Hepatic stellate cell (primary cell): ENCODE measurements at regions not wholly inside any gene's neighbourhood (a gene's known extent, or its start where the extent isn't known, plus 50 kb on each side); places are given as distances from the start of the nearest gene placed in this dataset.

Experiments
- DNase-seq: peaks from one replicate; pipeline ENCODE4 v3.0.0; 2011; ENCODE audit warnings: low spot score

DNA sequence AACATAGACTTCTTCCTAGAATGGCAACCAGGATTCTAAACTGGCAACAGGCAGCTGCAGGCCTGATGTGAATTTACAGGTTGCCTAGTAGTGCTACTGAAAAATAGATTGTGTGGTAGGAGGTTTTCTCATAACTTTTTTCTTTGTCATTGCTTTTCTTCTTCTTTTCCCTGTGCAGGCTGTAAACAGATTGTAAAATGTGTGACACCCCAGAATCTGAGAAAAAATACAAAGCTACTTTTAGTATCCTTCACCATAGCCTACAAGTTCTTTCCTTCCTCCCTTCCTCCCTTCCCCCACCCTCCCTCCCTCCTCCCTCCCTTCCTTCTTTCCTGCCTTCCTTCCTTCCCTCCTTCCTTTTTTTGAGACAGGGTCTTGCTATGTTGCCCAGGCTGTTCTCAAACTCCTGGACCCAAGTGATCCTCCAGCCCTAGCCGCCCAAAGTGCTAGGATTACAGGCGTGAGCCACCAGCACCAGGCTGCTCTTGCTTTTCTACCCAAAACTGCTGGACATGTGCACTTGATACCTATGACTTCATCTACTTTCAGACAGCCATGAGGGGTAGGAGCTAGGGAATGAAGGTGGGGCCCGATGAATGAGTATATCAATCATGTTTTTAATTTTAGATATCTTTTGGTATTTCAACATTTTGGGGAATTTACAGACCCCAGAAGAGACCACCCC lies 114.2 kb upstream of the EEA1 start:
- no peak for DNase-seq

DNA sequence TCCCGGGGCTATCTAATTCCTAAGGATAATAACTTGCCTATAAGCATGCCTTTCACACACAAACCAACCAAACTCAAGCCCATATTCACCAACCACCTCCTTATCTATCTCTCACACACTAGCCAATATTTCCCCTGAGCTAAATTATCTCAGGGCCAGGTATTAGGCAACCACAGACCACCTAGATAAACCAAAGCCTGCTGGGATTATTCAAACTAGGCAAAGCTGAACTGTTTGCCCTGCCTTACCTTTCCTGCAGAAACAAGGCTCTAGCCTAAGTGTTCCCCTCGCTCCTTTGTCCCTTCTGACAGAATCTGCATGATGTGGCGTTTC lies 114.7 kb upstream of the EEA1 start:
- DNase-seq: no peak

DNA sequence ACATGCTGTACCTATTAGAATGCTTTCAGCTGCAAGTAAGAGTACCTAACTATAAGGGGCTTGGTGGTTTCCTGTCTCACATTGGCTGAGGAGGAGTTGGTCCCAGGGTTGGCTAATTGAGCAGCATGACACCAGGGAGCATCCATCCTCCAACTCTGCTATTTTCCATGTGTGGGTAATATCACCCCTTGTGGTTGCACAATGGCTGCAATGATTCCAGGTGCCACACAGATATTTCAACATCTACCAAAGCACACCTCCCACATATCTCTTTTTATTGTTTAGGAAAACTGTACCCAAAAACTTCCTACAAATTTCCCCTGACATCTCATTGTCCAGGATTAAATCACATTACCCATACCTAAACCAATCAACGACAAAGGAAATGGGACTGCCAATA lies 118.0 kb upstream of the EEA1 start:
- no peak for DNase-seq

DNA sequence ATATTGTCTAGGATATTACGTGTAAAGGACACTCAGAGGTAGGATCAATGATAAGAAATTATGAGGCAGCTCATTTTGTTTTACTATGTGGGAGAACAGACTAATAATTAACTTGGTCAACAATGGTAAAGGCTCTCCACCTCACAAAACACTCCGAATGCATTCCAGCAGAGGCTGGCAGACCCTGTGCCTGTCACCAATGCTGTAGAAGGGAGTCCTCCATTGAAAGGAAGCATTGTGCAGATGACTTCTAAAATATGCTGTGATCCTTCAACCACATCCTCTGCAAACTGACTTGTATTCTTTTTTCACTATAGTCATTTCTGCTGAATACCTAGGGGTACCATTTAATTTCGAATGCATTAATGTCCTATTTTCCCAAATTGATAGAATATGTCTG lies 119.6 kb upstream of the EEA1 start:
- DNase-seq: no peak

DNA sequence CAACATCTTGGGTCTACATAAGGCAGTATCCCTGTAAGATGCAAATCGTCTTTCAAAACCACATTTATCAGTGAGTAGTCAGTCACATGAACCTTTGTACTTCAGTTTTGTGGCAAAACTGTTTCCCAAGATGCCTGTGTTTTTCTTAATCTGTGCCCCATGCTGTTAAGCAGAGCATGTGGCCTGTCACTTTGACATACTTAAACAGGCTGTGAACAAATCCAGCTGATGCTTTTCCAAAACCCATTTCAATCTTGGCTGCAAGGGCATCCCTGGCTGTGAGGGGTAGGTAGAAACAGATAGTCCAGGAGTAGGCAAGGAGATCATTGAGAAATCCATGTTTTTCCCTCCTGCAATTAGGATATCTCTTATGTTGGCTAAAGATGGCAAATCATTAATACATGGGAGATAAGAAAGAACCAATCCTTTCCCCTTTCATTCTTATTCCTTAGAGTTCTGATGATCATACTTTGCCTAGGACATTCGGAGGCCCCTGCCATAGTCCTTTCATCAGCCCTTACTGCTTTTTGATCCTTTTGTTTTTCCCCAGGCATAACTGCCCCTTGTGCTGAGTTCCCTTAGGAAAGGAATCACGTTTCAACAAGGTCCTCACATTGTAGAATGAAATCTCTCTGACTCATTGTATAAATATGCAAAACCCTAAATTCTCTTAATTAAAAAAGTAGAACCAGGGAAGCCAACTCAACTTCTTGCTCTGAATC lies 121.1 kb upstream of the EEA1 start:
- peak; percentile 7 for DNase-seq

DNA sequence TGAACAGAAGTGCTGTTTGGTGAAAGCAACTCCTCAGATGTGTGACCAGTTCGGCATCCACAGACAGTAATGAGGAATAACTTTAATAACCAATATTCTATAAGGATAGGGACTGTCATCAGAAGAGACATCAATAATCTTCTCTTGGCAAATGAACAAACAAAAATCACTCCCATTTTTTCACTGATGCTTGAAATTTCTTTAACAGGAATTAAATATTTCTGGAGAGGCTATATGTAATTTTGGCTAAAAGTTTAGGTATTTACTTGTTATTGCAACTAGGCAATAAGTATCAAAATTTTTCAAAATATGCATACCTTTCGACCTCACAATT lies 121.6 kb upstream of the EEA1 start:
- no peak for DNase-seq

DNA sequence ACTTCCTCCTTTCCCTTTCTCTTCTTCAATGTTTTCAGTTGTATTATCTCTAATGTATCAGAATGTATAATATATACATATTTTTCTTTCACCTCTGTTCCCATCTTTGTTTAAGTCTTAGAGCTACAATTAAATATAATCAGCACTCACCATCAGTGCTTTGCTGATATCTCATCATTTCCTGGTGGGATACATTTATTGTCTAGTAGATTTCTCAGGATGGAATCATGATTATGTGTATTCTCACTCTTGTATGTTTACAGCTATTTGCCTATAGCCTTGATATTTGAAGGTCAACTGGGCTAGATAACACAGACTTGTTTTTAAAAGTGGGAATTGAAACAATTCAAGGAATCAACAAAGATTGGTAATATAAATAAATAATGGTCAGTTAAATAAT lies 124.9 kb upstream of the EEA1 start:
- no peak for DNase-seq

DNA sequence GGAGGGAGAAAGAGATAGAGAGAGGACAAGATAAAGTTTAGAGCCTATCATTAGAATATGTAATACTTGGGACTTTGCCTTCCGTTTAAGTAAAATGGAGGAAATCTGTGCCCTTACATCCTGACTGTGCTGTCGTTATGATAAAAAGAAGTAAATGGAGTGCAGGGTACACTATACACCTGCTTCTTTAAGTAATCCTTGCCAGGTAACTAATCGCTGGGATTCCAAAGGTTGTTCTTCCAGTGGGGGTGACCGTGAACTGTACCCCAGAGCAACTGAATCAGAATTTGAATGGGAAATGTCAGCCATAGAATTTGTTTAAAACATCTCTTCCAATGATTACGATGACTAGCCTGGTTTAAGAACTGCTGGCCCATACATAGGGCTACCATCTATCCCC lies 126.1 kb upstream of the EEA1 start:
- DNase-seq: no peak

DNA sequence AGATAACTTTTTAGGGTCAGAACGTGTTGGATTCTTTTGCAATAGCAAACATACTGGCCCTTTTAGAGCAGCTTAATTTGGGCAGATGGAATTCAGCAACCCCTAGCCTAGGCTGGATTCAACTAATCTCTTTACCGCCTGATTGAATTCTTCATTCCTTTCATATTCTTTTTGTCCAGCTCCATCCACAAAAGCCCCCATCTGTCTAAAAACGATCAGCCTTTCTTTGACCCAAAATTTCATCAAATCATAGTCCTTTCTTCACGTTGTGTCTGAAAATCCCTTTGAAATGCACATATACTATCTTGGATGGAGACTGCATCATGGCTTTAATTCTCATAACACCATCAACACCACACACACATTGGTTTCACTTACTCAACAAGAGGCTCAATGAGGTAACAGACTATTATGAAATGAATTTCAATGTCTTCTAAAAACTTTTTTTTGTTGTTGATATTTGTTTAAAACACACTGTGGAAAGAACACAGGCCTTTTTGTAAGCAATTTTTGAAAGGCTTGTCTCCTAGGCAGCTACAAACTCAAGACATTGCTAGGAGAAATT lies 128.0 kb upstream of the EEA1 start:
- DNase-seq: no peak

DNA sequence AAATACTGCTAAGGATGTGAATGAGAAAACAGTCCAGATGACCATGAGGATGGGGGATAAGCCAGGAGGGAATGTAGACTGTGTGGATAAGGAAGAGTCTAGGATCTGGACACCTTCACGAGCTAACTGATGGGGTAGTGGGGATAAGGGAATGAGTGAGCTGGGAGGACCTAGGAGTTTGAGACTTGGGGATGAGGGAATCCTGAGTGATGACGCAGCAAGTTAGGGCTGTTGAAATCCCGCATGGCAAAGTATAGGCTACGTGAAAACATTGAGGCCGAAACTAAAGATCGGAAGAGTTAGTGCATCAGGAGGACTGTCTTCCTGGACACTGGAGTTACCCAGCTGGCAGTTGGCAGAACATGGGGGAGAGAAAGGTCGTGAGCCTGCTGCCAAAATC lies 129.2 kb upstream of the EEA1 start:
- DNase-seq: no peak

DNA sequence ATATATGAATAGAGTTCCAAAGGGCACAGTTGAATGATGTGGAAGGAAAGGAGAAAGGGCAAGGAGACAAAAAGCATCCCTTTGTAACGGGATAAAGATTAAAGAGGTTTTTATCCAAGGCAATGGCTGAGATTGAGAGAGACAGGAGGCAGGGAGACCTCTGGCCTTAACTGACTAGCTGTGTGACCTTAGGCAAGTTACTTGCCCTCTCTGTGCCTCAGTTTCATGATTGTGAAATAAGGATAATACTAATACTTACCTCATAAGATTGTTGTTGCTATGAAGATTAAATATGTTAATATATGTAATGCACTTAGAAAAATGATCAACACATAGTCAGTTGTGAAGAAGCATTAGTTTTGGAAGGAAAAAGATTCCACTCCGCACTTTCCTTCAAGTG lies 130.2 kb upstream of the EEA1 start:
- DNase-seq: no peak

DNA sequence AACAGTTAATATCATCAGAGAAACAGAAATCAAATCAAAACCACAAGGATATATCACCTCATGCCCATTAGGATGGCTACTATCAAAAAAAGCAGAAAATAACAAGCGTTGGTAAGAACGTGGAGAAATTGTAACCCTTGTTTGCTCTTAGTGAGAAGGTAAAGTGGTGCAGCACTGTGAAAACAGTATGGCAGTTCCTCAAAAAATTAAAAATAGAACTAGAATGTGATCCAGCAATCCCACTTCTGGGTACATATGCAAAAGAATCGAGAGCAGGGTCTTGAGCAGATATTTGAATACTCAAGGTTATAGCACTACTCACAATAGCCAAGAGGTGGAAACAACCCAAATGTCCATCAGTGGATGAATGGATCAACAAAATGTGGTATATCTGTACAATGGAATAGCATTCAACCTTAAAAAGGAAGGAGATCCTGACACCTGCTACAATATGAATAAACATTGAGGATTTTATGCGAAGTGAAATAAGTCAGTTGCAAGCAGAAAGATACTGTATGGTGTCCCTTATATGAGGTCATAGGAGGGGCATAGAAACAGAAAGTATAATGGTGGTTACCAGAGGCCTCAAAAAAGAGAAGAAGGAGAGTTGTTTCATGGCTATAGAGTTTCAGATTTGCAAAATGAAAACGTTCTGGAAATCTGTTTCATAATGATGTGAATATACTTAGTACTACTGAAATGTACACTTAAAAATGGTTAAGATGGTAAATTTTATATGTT lies 131.0 kb upstream of the EEA1 start:
- DNase-seq: no peak

DNA sequence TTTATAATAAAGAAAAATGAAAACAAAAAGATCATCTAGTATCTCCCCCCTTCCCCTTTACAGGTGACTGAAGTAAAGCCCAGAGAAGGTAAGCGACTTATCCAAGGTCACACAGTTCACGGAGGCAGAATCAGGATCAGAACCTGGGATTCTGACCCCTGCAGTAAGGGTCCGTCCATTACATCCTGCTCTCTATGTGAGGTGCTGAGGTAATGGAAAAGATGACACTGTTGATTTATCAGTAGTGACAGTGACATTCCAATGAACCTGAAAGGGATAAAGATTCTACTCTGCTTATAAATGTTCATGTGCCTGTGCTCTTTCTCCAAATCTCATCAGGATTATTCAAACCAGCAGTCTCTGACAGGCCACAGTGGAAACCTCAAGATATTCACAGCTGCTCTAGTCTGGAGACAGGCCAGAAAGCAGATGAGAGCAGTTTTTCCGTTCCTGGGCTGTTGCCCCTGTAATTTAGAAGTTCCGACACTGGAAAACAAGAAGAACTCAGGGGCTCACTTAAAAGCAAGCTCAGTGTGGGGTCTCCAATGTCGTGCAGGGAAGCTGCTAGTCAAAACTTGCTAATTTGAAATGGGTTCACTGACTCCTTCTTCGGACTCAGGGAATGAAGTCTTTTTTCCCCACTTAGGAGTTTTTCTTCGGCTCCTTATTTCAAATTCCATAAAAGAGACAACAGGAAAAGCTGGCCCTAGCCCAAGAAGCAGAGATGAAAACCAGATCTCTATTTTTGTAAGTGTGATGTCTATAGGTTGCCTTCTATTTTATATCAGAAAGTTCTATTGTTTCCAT lies 131.8 kb upstream of the EEA1 start:
- peak; percentile 25 for DNase-seq

DNA sequence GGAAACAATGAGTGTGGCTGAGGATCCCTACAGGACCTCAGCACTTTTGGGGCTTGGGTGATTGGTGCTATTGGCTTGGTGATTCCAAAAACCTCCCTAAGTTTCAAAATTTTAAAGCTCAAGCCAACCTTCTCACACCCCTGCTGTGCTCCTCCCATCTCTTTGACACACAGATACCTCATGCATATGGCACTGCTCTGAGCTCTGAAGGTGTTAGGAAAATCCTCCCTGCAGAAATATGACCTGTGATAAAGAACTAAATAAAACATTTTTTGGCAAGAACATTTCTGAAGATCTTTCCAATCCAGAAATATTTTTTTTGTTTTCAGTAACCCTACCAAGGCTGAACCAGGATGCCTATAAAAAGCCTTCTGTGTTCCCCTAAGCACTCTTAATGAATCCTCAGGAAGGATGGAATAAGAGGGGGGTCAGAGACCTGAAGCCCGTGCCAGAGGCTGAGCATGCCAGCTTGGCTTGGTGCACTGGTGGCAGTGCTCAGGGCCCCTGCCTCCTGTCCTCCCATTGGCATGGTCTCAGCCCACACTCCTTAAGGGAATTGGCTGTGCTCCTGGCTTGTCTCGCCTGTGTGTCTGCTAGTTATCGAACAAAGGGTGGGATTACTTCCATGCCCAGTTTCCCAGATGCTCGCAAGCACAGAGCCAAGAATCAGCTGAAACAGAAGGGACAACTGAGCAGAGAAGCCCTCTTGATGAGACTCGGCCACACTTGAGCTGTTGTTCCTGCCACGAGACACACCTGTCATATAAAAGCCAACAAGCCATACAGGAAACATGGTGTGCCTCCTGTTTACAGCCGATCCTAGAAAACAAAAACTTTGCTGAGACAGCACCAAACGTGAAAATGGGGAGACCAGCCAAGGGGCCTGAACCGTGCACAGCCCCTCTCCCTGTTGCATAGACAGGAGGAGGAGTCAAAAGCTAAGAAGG lies 132.7 kb upstream of the EEA1 start:
- no peak for DNase-seq

DNA sequence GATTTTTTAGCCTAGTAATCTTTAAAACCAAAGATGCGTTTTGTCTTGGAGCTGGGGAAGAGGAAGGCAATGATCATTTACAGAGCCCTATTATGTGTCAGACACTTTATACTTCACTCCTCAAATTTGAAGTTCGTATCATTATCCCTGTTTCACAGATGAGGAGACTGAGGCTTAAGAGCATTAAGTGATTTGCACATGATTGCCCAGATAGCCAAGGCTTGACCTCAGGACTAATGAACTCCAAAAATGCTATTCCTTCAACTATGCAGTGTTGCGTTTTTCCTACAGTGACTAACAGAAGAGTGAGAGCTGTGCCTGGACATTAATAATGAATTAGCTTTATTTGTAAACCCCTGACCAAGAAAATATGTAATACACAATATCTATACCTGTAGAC lies 136.8 kb upstream of the EEA1 start:
- DNase-seq: no peak

DNA sequence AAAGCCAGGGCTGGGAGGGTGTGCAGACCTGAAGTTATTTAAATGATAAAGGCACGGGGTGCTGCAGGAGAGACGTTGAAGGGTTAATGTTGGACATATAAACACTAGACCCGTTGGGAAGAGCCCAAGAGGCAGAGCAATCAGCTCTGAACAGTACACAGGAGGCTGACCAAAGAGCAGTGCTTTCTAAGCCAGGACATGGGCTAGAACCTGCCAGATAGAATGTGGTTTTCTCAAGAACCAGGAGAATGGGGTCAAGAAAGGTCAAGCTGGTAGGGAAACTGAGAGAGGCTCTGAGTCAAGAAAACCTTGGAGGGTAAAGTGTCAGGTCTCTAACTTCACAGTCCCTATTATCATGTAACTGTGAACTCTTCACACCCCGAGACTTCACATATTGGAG lies 143.2 kb upstream of the EEA1 start:
- DNase-seq: no peak

DNA sequence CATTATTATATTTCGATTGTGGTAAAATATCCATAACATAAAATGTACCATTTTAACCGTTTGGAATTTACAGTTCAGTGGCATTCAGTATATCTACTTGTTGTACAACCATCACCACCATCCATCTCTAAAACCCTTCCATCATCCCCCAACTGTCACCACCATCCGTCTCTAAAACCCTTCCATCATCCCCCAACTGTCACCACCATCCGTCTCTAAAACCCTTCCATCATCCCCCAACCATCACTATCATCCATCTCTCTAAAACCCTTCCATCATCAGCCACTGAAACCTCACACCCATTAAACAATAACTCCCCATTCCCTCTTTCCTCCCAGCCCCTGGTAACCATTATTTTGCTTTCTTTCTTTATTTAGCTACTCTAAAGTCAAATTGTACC lies 144.2 kb upstream of the EEA1 start:
- DNase-seq: no peak

DNA sequence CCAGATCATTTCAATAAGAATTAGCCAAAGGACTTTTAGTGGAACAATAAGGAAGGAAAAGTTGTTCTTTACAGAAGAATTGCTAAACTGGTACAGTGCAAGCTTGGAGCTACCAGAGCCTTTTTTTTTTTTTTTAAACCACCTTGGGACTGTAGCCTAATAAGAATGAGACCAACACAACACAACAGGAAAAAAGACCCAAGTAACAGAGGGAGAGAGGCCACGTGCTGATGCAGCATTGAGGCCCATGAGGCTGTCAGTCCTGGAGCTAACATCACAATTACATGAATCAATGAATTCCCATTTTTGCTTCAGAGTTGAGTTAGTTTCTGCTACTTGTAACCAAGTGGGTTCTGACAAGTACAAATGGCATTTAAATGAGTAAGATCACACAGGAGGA lies 149.0 kb upstream of the EEA1 start:
- DNase-seq: no peak

DNA sequence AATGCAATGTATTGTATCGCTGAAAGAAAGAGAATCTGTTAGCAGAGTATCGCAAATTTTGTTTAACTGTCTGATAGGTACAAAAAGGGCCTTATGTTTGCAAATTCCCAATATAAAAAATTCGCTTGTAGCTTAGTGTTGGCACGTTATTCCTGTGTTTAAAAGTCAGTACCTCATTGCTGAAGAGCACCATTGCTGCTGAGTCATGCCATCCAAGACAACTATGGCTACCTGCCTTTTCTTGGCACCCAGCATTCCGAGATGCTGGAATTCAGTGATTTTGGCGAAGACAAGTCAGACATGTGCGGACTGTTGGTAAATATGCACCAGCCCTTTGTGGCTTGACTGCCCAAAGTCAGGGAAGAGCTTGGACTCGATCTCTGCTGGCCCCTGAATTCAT lies 149.5 kb upstream of the EEA1 start:
- DNase-seq: no peak

DNA sequence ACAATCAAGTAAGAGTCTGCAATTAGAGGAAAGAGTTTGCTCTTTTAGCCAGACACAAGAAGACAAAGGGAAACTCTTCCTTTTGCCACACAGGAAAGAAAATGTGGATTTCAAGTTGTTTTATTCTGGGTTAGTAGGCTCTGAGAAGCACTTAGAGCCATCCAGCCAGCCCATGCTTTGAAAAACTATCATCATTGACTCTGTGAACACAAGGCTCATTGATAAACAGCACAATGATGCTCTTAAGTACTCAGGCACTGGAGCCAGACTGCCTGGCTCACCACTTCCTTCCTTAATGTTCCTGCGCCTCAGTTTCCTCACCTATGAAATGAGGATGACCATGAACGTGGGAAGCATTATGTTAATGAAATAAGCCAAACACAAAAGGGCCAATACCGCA lies 150.2 kb upstream of the EEA1 start:
- no peak for DNase-seq

DNA sequence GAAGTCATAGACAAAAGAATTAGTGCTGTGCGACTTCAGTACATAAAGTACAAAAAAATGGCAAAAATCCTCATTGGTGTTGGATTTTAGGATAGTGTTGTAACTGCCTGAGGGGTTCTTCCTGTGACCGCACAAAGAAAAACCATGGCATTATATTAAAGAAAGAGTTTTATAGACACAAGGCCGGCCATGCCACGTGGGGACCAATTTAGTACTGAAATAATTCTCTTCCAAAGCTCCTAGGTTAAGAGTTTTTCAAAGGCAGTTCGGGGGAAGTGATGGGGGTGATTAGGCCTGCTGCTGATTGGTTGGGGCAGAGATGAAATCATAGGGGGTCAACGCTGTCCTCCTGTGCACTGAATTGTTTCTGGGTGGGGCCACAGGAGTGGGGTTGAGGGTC lies 150.9 kb upstream of the EEA1 start:
- DNase-seq: no peak
